ENCODE measurements at regions not wholly inside any gene's neighbourhood (a gene's known extent, or its start where the extent isn't known, plus 50 kb on each side); places are given as distances from the start of the nearest gene placed in this dataset.
A peak's percentile ranks its signal among the peaks of the same experiment; 100 is the strongest.

DNA sequence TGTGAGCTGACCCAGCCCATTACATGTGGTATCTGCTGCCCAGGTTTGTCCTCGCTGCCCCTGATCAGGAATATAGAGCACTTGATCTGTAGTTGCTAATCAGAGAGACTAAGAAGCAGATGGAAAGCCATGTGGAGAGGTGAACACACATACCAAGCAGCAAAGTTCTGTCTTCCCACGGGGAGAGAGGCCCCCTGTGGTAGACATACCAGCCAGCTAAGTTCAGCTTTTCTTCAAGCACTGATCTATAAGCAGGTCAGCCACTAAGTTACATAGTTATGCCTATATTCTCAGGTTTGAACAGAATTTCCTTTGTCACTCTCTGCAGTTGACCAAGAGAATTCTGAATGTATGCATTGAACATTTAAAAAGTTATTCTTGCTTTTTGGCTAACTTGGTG, 76.4 kb downstream of the DDX3Y start:
- no peak for DNase-seq (ENCODE audit: low read depth in 4 of 4, low spot score in 3 of 4)

GRCh38 chrY:12982249-12982829, 77.7 kb downstream of the DDX3Y start:
- no peak for DNase-seq (ENCODE audit: low read depth in 4 of 4, low spot score in 3 of 4)

DNA sequence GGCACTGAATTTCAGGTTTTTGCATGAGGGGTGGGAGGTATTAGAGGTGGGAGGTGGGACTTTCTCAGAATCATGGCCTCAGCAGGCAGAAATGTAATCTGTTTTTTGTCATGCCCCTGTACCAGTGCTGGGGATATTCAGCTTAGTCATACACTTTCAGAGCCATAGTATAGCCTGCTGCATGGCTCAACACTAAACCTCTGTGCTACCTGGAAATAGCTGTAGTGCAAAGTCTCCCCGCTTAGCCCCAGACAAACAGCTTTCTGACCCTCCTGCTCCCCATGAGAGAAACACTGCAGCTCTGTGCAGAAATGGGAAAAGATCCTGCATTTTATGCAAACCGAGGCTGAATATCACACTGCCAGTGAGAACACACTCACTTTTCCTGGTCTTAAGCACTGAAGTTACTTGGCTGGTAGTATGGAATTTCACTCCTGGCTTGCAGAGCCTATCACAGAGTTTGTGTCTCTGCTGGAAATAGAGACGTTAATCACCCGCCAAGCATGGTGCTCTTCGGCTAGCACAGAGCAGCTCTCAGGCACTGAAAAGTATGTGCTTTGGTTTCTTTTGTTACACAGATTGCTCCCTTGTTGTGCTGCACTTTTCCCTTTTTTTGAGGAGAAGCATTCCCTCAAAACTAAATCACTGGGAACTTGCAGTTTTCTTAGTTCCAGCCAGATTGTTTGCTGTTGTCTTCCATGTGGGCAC, 80.1 kb downstream of the DDX3Y start:
- DNase-seq (ENCODE audit: low read depth in 4 of 4, low spot score in 3 of 4): peak in 1 of 4 donors; percentile 0

- no peak for DNase-seq (ENCODE audit: low read depth in 4 of 4, low spot score in 3 of 4)
Observed at GRCh38 chrY:13017493-13017892, 112.8 kb downstream of the DDX3Y start.

GRCh38 chrY:13019486-13019885, 114.8 kb downstream of the DDX3Y start:
- DNase-seq (ENCODE audit: low read depth in 4 of 4, low spot score in 3 of 4): no peak

DNA sequence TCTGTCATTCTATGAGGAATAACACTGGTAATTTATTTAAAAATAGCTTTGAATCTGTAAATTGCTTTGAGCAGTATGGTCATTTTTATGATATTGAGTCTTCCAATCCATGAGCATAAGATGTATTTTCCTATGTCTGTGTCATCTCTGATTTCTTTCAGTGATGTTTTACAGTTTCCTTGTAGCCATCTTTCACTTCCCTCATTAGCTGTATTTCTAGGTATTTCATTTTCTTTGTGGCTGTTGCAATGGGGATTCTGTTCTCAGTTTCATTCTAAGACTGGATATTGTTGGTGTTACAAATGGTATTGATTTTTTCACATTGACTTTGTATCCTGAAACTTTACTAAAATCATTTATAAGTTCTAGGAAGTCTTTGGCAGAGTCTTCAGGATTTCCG, 116.2 kb downstream of the DDX3Y start:
- no peak for DNase-seq (ENCODE audit: low read depth in 4 of 4, low spot score in 3 of 4)

- no peak for DNase-seq (ENCODE audit: low read depth in 4 of 4, low spot score in 3 of 4)
Observed at GRCh38 chrY:13023607-13024006, 118.9 kb downstream of the DDX3Y start.

DNA sequence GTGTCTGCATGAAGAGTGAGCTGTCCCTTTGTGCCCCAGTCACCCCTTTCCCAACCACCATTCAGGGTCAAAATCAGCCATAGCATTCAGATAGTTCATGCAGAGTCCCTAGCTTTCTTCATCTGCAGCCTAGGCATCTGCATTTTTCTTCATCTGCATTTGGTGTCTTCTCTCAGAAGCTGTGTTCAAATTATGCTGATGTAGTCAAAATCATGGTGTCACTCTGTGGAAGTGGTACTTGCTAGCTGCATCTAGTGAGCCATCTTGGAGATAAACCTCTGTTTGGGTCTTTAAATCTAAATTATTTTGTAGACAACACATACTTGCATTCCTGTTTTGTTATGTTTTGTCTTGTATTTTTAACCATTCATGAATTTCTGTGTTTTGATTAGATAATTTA, 119.8 kb downstream of the DDX3Y start:
- DNase-seq (ENCODE audit: low read depth in 4 of 4, low spot score in 3 of 4): no peak

- DNase-seq (ENCODE audit: low read depth in 4 of 4, low spot score in 3 of 4): no peak
Observed at GRCh38 chrY:13026906-13027305, 122.2 kb downstream of the DDX3Y start.

DNA sequence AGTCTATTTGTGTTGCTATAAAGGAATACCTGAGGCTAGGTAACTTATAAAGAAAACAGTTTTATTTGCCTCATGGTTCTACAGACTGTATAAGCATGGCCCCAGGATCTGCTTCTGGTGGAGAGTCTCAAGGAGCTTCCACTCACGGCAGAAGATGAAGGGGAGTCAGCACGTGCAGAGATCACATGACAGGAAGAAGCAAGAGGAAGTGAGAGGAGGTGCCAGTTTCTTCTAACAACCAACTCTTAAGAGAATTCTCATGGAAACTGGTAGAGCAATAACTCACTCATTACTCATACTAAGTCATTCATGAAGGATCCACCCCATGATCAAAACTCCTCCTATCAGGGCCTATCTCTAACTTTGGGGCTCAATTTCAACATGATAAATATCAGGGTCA, 135.6 kb downstream of the DDX3Y start:
- DNase-seq (ENCODE audit: low read depth in 4 of 4, low spot score in 3 of 4): no peak

- DNase-seq (ENCODE audit: low read depth in 4 of 4, low spot score in 3 of 4): no peak
Observed at GRCh38 chrY:13053501-13053900, 148.8 kb downstream of the DDX3Y start.

DNA sequence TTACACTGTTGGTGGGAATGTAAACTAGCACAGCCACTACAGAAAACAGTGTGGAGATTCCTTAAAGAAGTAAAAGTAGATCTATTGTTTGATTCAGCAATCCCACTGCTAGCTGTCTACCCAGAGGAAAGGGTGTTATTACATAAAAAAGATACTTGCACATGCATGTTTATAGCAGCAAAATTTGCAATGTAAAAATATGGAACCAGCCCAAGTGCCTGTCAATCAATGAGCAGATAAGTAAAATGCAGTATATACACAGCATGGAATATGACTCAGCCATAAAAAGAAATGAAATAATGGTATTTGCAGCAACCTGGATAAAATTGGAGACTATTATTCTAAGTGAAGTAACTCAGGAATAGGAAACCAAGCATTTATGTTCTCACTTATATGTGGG, 161.7 kb downstream of the DDX3Y start:
- DNase-seq (ENCODE audit: low read depth in 4 of 4, low spot score in 3 of 4): no peak

DNA sequence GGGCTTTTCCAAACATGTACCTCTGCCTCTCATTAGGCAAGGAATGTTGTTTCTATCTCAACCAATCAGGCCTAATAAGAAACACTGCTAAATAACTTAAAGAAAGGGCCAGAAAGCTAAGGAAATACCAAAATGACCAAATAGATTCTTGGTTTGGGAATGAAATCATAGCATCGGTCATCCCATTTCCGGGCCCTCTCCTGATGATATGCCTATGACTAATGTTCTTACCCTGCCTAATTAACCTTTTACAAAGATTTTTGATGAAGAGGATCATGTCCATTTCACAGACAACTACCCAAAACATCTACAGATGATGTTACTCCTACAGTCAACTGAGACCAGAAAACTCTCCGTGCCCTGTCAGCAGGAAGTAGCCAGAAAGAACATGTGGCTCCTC, 164.0 kb downstream of the DDX3Y start:
- no peak for DNase-seq (ENCODE audit: low read depth in 4 of 4, low spot score in 3 of 4)

- no peak for DNase-seq (ENCODE audit: low read depth in 4 of 4, low spot score in 3 of 4)
Observed at GRCh38 chrY:13069111-13069510, 164.4 kb downstream of the DDX3Y start.

GRCh38 chrY:13082748-13083147, 178.1 kb downstream of the DDX3Y start:
- DNase-seq (ENCODE audit: low read depth in 4 of 4, low spot score in 3 of 4): no peak

DNA sequence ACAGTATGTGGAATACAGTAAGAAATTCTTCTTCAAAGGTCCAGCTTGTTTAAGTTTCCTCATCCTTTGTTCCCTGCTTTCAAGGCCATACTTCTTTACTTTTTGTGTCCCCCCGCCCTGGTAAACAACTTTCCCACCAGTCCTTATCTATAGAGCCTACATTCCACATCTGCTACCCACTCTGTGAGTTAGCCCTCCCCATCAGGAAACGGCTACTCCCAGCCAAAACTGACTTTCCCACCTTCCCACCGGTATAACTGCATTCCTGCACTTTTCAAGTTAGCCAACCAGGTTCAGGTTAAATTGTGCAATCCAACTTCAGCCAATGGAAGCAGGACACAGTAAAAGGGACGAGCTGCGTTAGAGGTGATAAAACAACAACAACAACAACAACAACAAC, 186.9 kb downstream of the DDX3Y start:
- DNase-seq (ENCODE audit: low read depth in 4 of 4, low spot score in 3 of 4): no peak

DNA sequence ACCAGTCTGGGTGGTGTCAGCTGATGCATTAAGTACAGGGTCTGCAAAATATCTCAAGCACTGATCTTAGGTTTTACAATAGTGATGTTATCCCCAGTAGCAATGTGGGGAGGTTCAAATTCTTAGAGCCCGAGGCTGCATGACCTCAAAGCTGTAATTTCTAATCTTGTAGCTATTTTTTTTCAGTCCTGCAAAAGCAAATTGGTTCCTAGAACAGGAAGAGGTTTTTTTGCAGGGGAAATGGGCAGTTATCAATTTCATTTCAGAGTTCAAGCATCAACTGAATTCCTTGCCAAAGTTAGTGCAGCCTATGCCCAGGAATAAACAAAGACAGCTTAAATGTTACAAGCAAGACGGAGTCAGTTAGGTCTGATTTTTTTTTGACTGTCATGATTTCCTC, 188.3 kb downstream of the DDX3Y start:
- DNase-seq (ENCODE audit: low read depth in 4 of 4, low spot score in 3 of 4): no peak

DNA sequence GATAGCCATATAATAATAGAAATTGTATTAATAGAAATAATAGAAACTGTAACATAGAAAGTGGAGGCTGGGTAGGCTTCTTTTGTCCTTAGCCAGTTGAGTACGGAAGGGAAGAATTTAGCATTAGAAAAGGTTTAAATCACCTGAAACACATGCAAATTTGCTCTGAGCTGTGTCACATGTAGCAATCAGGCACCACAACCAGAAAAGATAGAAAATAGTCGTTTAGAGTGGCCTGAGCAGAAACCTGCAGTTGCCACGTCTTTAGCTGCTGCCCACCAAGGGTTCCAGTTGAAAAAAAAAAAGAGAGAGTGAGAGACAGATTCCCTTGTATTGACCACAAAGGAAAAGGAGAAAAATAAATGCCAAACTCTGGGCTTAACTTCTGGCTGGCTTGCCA, 188.8 kb downstream of the DDX3Y start:
- no peak for DNase-seq (ENCODE audit: low read depth in 4 of 4, low spot score in 3 of 4)

DNA sequence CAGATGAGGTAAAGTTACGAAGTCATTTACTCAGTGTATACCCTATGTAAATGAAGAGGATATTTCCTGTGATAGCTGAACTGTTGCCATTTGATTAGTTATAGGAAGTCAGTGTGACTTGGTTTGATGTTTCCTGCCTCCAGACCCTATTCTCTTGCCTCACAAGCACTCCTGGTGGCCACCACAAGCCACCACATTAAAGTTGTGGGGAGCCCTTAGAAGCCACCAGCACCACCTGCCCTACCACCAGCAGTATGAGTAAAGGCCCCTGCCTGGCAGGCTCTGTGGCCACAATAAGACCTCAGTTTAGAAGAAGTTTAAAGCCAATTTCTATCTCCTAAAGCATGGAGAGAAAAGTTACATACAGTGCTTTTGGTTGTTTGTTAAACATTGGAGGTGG, 189.7 kb downstream of the DDX3Y start:
- DNase-seq (ENCODE audit: low read depth in 4 of 4, low spot score in 3 of 4): no peak

DNA sequence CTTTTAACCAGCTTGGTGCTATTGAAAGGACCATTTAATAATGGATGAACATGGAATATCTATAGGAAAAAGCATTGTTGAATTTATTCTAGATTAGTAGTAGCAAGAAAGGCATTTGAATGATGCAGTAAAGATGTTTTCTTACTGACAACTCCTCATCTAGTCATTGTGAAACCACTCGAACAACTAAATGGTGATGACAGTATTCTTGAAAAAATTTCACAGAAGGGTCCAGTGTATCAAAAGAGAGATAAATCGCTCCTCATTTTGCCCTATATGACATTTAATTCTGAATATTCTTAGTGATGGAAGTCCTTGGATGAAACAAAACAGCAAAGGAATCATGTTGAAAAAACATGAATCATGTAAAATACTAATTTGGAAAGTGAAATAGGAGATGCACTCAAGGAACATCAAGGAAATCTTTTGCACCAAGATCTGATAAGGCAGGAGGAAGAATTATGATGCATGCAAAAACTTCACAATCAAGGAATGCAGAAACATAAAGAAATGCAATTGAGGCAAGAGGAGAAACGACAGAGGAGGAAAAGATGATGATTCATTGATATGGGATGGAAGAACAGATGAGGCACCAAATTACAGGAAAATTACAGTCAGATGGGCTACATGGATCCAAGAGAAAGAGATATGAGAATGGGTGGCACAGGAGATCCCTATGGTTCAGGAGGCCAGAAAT, 190.4 kb downstream of the DDX3Y start:
- no peak for DNase-seq (ENCODE audit: low read depth in 4 of 4, low spot score in 3 of 4)

DNA sequence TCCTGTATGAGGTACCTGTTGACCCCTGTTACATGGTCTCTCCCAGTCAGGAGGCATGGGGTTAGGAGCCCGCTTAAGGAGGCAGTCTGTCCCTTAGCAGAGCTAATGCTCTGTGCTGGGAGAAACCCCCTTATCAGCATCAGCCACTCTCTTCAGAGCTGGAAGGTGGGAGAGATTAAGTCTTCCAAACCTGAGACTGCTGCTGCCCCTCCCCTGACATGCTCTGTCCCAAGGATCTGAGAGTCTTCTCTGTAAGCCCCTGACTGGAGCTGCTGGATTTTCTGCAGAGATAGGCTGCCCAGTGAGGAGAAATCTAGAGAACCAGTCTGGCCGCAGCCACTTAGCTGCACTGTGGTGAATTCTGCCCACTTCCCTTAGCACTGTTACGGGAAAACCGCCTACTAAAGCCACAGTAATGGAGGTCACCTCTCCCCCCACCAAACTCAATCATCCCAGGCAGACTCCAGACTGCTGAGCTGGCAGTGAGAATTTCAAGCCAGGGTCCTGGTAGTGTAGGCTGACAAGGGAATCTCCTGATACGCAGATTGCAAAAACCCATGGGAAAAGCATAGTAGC, 222.3 kb downstream of the DDX3Y start:
- DNase-seq (ENCODE audit: low read depth in 4 of 4, low spot score in 3 of 4): no peak

DNA sequence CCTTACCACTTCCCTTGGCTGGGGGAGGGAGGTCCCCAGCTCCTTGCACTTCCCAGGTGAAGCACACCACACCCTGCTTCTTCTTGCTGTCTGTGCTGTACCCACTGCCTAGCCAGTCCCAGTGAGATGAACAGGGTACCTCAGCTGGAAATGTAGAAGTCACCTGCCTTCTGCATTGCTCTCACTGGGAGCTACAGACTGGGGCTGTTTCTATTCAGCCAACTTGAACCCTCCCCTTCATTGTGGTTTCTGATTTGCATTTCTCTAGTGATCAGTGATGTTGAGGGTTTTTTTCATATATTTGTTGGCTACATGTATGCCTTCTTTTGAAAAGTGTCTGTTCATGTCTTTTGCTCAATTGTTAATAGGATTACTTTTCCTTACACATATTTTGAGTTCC, 222.8 kb downstream of the DDX3Y start:
- DNase-seq (ENCODE audit: low read depth in 4 of 4, low spot score in 3 of 4): no peak
